ENCODE measurements at regions not wholly inside any gene's neighbourhood (a gene's known extent, or its start where the extent isn't known, plus 50 kb on each side); places are given as distances from the start of the nearest gene placed in this dataset.

DNA sequence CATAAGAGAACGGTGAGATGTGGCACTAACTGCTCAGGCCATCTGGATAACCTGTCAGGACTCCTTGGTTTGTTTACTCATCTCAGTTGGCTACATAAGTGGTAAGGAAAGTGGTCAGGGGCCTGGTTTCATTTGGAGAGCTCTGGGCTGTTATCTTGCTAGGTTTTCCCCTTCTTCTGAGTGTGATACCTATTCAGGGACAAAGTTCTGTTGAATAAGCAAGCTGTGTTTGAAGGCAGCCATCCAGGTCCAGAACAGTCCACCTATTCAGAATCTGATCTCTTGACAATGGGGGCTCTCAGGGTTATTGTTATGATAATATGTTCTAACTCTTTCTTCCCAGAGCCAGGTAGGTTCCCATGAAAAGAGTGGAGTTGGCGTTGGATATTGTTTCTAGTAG lies 194.9 kb downstream of the PAH start:
- Mint-ChIP-seq H3K9me3 (no peaks in the 10 kb centered on the region), H3K27me3 (ENCODE audit: low read depth) (no peaks in the 10 kb centered on the region), H3K27ac (no peak overlapping the region), H3K4me1 (ENCODE audit: low read depth) (no peaks in the 10 kb centered on the region), H3K36me3 (ENCODE audit: low read depth) (no peaks in the 10 kb centered on the region), H3K4me3 (no peak overlapping the region)
- intact Hi-C loops (cut with micrococcal nuclease), result no loop called here
- DNase-seq, result no peak
- CTCF ChIA-PET, result no interaction called here

- CTCF ChIA-PET, result no interaction called here
- no peaks in the 10 kb centered on the region for H3K4me1 Mint-ChIP-seq (ENCODE audit: low read depth)
- H3K27me3 Mint-ChIP-seq (ENCODE audit: low read depth), result no peaks in the 10 kb centered on the region
- DNase-seq, result no peak
- H3K36me3 Mint-ChIP-seq (ENCODE audit: low read depth), result no peaks in the 10 kb centered on the region
- intact Hi-C loops (cut with micrococcal nuclease), result no loop called here
- no peak overlapping the region for H3K4me3 Mint-ChIP-seq
- H3K27ac Mint-ChIP-seq, result no peak overlapping the region
- no peaks in the 10 kb centered on the region for H3K9me3 Mint-ChIP-seq
Observed at GRCh38 chr12:102708108-102708507, 208.9 kb downstream of the PAH start.

DNA sequence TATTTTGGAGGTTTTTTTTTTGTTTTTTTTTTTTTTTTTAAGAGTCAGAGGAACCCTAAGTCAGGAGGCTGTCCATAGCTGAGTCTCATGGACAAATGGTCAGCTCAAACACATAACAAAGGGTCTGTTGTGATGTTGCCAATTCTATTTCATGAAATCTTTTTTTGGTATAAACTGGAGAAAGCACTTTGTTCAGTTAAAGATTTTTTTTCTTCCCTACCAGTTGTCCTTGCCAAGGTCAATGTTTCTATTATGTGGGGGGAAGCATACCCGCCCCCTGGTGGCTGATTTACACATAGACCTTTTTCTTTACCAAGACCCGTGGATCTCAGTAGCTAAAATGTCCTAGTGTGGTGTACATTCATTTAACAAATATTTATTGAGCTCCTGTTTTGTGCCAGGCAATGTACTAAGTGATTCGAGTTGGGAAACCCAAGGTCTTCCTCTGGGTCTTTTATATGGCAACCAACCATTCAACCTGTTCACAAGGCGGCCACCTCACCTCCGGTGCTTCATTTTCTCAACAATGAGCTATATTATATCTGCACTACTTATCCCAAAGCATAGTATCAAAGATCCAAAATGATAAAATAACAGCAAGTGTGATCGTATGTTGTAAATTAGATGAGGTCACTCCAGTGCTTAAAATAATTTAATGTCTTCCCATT lies 214.5 kb downstream of the PAH start:
- intact Hi-C loops (cut with micrococcal nuclease), result loop anchor here (1.0 kb wide), 1 partner anchor 763 kb away; no protein-coding TSS in a partner anchor
- Mint-ChIP-seq H3K4me3 (no peak overlapping the region), H3K36me3 (ENCODE audit: low read depth) (no peaks in the 10 kb centered on the region), H3K9me3 (peaks cover 2% of the 10 kb centered on the region), H3K27me3 (ENCODE audit: low read depth) (no peaks in the 10 kb centered on the region), H3K27ac (no peak overlapping the region), H3K4me1 (ENCODE audit: low read depth) (no peaks in the 10 kb centered on the region)
- peak; percentile 12 for DNase-seq
- CTCF ChIA-PET, result no interaction called here

- peaks cover 5% of the 10 kb centered on the region for H3K9me3 Mint-ChIP-seq
- H3K4me1 Mint-ChIP-seq (ENCODE audit: low read depth), result no peaks in the 10 kb centered on the region
- intact Hi-C loops (cut with micrococcal nuclease), result no loop called here
- no peak overlapping the region for H3K27ac Mint-ChIP-seq
- H3K36me3 Mint-ChIP-seq (ENCODE audit: low read depth), result no peaks in the 10 kb centered on the region
- H3K4me3 Mint-ChIP-seq, result no peak overlapping the region
- CTCF ChIA-PET, result no interaction called here
- DNase-seq, result no peak
- peaks cover 2% of the 10 kb centered on the region for H3K27me3 Mint-ChIP-seq (ENCODE audit: low read depth)
Observed at GRCh38 chr12:102696045-102696444, 215.7 kb upstream of the IGF1 start.

- H3K27me3 Mint-ChIP-seq (ENCODE audit: low read depth), result peaks cover 2% of the 10 kb centered on the region
- no peaks in the 10 kb centered on the region for H3K36me3 Mint-ChIP-seq (ENCODE audit: low read depth)
- no peak for DNase-seq
- no peak overlapping the region for H3K4me3 Mint-ChIP-seq
- CTCF ChIA-PET, result interaction anchor here (0.6 kb wide), 1 partner anchor 271 kb away, joined by 3 read pairs; no protein-coding TSS in a partner anchor
- intact Hi-C loops (cut with micrococcal nuclease), result no loop called here
- H3K27ac Mint-ChIP-seq, result no peak overlapping the region
- peaks cover 4% of the 10 kb centered on the region for H3K9me3 Mint-ChIP-seq
- no peaks in the 10 kb centered on the region for H3K4me1 Mint-ChIP-seq (ENCODE audit: low read depth)
Observed at GRCh38 chr12:102694903-102695302, 214.5 kb upstream of the IGF1 start.

DNA sequence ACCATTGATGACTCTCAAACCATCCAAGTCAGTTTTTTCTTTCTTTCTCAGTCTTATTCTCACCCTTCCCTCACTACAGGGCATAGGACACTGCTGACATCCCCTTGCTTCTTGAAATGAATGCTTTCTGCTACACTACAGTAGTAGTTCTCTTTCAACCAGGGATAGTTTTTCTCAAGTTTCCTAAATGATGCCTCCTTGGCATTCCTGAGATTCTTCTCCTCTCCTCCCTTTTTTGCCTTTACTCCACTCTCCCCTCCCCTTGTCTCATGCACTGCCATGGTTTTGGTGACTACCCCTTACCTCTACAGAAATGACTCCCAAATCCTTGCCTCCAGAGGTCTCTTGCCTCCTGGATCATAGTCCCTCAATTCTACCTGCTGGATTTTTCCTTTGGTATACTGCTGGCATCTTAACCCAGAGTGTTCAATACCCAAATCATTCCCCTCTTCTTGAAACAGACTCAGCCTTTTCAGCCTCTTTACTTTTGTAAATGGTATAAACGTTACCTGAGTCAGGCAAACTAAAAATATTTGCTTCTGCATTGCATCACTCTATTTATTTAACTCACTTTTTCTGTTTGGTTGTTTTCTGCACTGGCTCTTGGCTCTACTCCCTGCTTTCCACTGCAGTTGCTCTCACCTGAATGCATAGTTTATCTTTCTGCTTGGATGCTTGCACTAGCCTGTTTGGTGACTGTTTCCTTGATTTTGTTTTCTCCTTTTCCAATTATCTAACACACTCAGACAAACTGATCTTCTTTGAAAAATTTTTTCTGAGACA lies 211.6 kb upstream of the IGF1 start:
- peaks cover 4% of the 10 kb centered on the region for H3K27me3 Mint-ChIP-seq (ENCODE audit: low read depth)
- H3K36me3 Mint-ChIP-seq (ENCODE audit: low read depth), result no peaks in the 10 kb centered on the region
- H3K27ac Mint-ChIP-seq, result no peak overlapping the region
- H3K9me3 Mint-ChIP-seq, result peaks cover 4% of the 10 kb centered on the region
- H3K4me3 Mint-ChIP-seq, result no peak overlapping the region
- CTCF ChIA-PET, result interaction anchor here (0.6 kb wide), 1 partner anchor 295 kb away, joined by 3 read pairs; no protein-coding TSS in a partner anchor
- intact Hi-C loops (cut with micrococcal nuclease), result no loop called here
- no peak for DNase-seq
- H3K4me1 Mint-ChIP-seq (ENCODE audit: low read depth), result no peaks in the 10 kb centered on the region

GRCh38 chr12:102690253-102690652 lies 209.9 kb upstream of the IGF1 start:
- Mint-ChIP-seq H3K27ac (no peak overlapping the region), H3K9me3 (no peaks in the 10 kb centered on the region), H3K36me3 (ENCODE audit: low read depth) (no peaks in the 10 kb centered on the region), H3K4me3 (no peak overlapping the region), H3K4me1 (ENCODE audit: low read depth) (no peaks in the 10 kb centered on the region), H3K27me3 (ENCODE audit: low read depth) (peaks cover 5% of the 10 kb centered on the region)
- DNase-seq, result no peak
- CTCF ChIA-PET, result no interaction called here
- intact Hi-C loops (cut with micrococcal nuclease), result no loop called here

DNA sequence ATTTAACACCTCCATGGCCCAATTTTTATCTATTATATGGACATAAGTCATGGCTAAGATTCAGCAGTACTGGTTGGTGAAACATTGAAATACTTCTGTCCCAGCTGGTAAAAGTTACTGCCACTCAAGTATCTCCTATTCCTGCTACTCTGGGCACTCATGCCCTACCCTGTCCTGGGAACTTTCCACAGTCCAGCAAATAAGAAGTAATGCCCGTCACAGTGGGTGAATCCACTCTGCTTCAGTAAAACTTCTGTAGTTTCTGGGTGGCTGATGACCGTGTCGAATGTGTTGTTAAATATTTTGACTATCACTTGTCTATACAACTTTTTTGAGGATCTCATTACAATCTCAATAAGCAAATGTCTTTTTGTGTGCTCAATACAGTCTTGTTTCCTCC lies 209.3 kb upstream of the IGF1 start:
- H3K4me3 Mint-ChIP-seq, result no peak overlapping the region
- H3K9me3 Mint-ChIP-seq, result no peaks in the 10 kb centered on the region
- no peaks in the 10 kb centered on the region for H3K4me1 Mint-ChIP-seq (ENCODE audit: low read depth)
- CTCF ChIA-PET, result no interaction called here
- intact Hi-C loops (cut with micrococcal nuclease), result no loop called here
- DNase-seq, result no peak
- H3K27ac Mint-ChIP-seq, result no peak overlapping the region
- peaks cover 5% of the 10 kb centered on the region for H3K27me3 Mint-ChIP-seq (ENCODE audit: low read depth)
- H3K36me3 Mint-ChIP-seq (ENCODE audit: low read depth), result no peaks in the 10 kb centered on the region

GRCh38 chr12:102687523-102687922 lies 207.2 kb upstream of the IGF1 start:
- H3K27me3 Mint-ChIP-seq (ENCODE audit: low read depth), result peaks cover 5% of the 10 kb centered on the region
- no peaks in the 10 kb centered on the region for H3K4me1 Mint-ChIP-seq (ENCODE audit: low read depth)
- H3K27ac Mint-ChIP-seq, result no peak overlapping the region
- intact Hi-C loops (cut with micrococcal nuclease), result no loop called here
- H3K36me3 Mint-ChIP-seq (ENCODE audit: low read depth), result no peaks in the 10 kb centered on the region
- no peaks in the 10 kb centered on the region for H3K9me3 Mint-ChIP-seq
- H3K4me3 Mint-ChIP-seq, result no peak overlapping the region
- CTCF ChIA-PET, result no interaction called here
- no peak for DNase-seq

GRCh38 chr12:102685841-102686240 lies 205.5 kb upstream of the IGF1 start:
- Mint-ChIP-seq H3K36me3 (ENCODE audit: low read depth) (no peaks in the 10 kb centered on the region), H3K4me1 (ENCODE audit: low read depth) (no peaks in the 10 kb centered on the region), H3K9me3 (no peaks in the 10 kb centered on the region), H3K27ac (no peak overlapping the region), H3K4me3 (no peak overlapping the region), H3K27me3 (ENCODE audit: low read depth) (peaks cover 5% of the 10 kb centered on the region)
- intact Hi-C loops (cut with micrococcal nuclease), result no loop called here
- DNase-seq, result no peak
- CTCF ChIA-PET, result no interaction called here

- H3K27ac Mint-ChIP-seq, result no peak overlapping the region
- H3K4me3 Mint-ChIP-seq, result no peak overlapping the region
- DNase-seq, result no peak
- intact Hi-C loops (cut with micrococcal nuclease), result no loop called here
- no peaks in the 10 kb centered on the region for H3K4me1 Mint-ChIP-seq (ENCODE audit: low read depth)
- H3K36me3 Mint-ChIP-seq (ENCODE audit: low read depth), result no peaks in the 10 kb centered on the region
- H3K27me3 Mint-ChIP-seq (ENCODE audit: low read depth), result peaks cover 5% of the 10 kb centered on the region
- H3K9me3 Mint-ChIP-seq, result no peaks in the 10 kb centered on the region
- CTCF ChIA-PET, result no interaction called here
Observed at GRCh38 chr12:102685172-102685571, 204.8 kb upstream of the IGF1 start.

DNA sequence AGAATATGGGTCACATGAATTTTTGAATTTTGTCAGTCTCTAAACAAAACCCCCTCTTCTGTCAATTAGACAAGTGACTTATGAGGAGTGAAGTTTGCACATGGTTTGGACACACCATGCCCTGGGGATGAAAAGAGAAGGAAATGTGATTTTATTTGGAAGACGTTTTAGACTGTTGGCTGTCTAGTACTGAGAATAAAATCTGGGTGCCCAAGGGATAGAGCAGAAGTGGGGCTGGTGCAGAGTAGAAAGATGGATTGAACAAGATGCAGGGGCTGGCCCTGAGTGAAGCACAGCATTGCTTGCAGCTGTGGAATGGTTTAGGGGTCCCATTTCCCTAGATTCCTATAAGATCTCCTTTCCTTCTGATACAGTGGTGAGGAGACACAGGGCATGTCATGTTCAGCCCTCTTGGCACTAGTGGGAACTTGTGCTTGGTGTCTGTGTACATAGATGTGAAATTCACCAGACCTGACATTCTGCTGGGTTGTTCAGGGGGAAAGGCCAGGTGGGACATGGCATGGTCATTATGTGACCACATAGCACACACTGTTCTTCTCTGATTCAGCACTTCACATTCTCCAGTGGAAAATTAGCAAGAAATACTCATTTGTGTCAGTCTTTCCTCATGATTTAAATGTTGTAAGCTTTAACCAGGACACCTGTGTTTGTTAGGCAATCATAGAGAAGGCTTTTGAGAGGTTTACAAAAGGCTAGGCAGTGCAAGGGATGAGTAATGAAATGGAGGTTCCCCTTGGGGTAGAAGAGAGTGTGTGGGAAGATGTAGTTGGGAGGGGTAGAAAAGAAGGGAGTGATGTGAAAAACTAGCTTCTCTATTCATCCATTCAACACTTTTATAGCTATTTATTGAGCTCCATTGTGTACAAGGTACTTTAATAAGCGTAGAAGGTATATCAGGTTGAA lies 202.3 kb upstream of the IGF1 start:
- no peaks in the 10 kb centered on the region for H3K4me1 Mint-ChIP-seq (ENCODE audit: low read depth)
- intact Hi-C loops (cut with micrococcal nuclease), result no loop called here
- no peaks in the 10 kb centered on the region for H3K9me3 Mint-ChIP-seq
- no peaks in the 10 kb centered on the region for H3K36me3 Mint-ChIP-seq (ENCODE audit: low read depth)
- no peak overlapping the region for H3K4me3 Mint-ChIP-seq
- H3K27ac Mint-ChIP-seq, result no peak overlapping the region
- no peak for DNase-seq
- H3K27me3 Mint-ChIP-seq (ENCODE audit: low read depth), result peaks cover 5% of the 10 kb centered on the region
- CTCF ChIA-PET, result no interaction called here
